ENCODE measurements at regions not wholly inside any gene's neighbourhood (a gene's known extent, or its start where the extent isn't known, plus 50 kb on each side); places are given as distances from the start of the nearest gene placed in this dataset.

GRCh38 chr17:77325577-77326075, 184.9 kb downstream of the SEC14L1 start:
- Histone ChIP-seq H3K4me1 (ENCODE audit: control insufficient read depth in 1 of 2, extremely low read depth in 1 of 2, insufficient read depth in 2 of 2, low read length in 2 of 2) (peaks cover 31 to 68% of the 10 kb centered on the region in 2 experiments), H3K27me3 (replicated peaks in 1 of 2; ENCODE audit: control insufficient read depth in 2 of 2, extremely low read depth in 1 of 2, insufficient read depth in 2 of 2, low read length in 1 of 2) (no peaks in the 10 kb centered on the region), H3K36me3 (ENCODE audit: control insufficient read depth in 2 of 2, extremely low read depth in 1 of 2, insufficient read depth in 1 of 2, low read length in 1 of 2) (no peaks in the 10 kb centered on the region), H3K27ac (ENCODE audit: low read length) (peak overlapping the region; percentile 72), H3K4me3 (ENCODE audit: control insufficient read depth in 1 of 2, extremely low read depth in 1 of 2, low read length in 1 of 2) (peak overlapping the region in 1 of 2 donors; percentile 19), H3K9me3 (no peaks in the 10 kb centered on the region)
- CTCF ChIA-PET = interaction anchor here in 1 of 2 donors (1.1 kb wide), 1 partner anchor 169 kb away, joined by 3 read pairs; no protein-coding TSS in a partner anchor
- Mint-ChIP-seq H3K9me3 (no peaks in the 10 kb centered on the region), H3K27me3 (no peaks in the 10 kb centered on the region), H3K4me3 (peak overlapping the region in 1 of 3 donors; percentile 81), H3K27ac (peak overlapping the region in 1 of 2 donors; percentile 80), H3K36me3 (no peaks in the 10 kb centered on the region), H3K4me1 (peaks cover 40 to 63% (median 52%) of the 10 kb centered on the region in 3 donors)
- 70% methylated on average over 5 of the region's 8 CpGs for WGBS (ENCODE audit: insufficient coverage)
- POLR2A ChIA-PET = interaction anchor here in 1 of 2 donors (0.6 kb wide), 1 partner anchor 635 kb away, joined by 3 read pairs; no protein-coding TSS in a partner anchor
- DNase-seq (peak in 1 of 35 experiments; percentile 37), ATAC-seq (replicated peaks in 1 of 4) (peak in 3 of 4 experiments; percentile 3 to 9 (median 5))

- Mint-ChIP-seq H3K4me1 (peaks cover 41 to 67% (median 56%) of the 10 kb centered on the region in 3 donors), H3K4me3 (peak overlapping the region in 1 of 3 donors; percentile 81), H3K27ac (peak overlapping the region; percentile 75 to 80), H3K9me3 (no peaks in the 10 kb centered on the region), H3K36me3 (no peaks in the 10 kb centered on the region), H3K27me3 (no peaks in the 10 kb centered on the region)
- ChIA-PET POLR2A (interaction anchor here in 1 of 2 donors (0.5 kb wide), 1 partner anchor 380 kb away, joined by 7 read pairs; no protein-coding TSS in a partner anchor), CTCF (no interaction called here)
- no peaks in the 10 kb centered on the region for H3K27me3 ChIP-seq (replicated peaks in 1 of 2; ENCODE audit: control insufficient read depth in 2 of 2, extremely low read depth in 1 of 2, insufficient read depth in 2 of 2, low read length in 1 of 2)
- ATAC-seq (replicated peaks in 1 of 4) (peak in 1 of 4 experiments; percentile 29), DNase-seq (peak in 4 of 35 experiments; percentile 27 to 46 (median 34))
- peaks cover 31 to 68% of the 10 kb centered on the region in 2 experiments for H3K4me1 ChIP-seq (ENCODE audit: control insufficient read depth in 1 of 2, extremely low read depth in 1 of 2, insufficient read depth in 2 of 2, low read length in 2 of 2)
- H3K27ac ChIP-seq (ENCODE audit: low read length) = no peak overlapping the region
- 35% methylated on average over 13 of the region's 18 CpGs for WGBS (ENCODE audit: insufficient coverage)
- no peaks in the 10 kb centered on the region for H3K9me3 ChIP-seq
- H3K4me3 ChIP-seq (ENCODE audit: control insufficient read depth in 1 of 2, extremely low read depth in 1 of 2, low read length in 1 of 2) = no peak overlapping the region
- no peaks in the 10 kb centered on the region for H3K36me3 ChIP-seq (ENCODE audit: control insufficient read depth in 2 of 2, extremely low read depth in 1 of 2, insufficient read depth in 1 of 2, low read length in 1 of 2)
Observed at GRCh38 chr17:77326076-77326591, 185.4 kb downstream of the SEC14L1 start.

- peaks cover 46 to 72% (median 61%) of the 10 kb centered on the region in 3 donors for H3K4me1 Mint-ChIP-seq
- CTCF ChIA-PET = no interaction called here
- DNase-seq (peak in 1 of 35 experiments; percentile 13), ATAC-seq (replicated peaks in 1 of 4) (no peak)
- WGBS (ENCODE audit: insufficient coverage) = no CpG with 5 or more reads among the region's 7 CpGs
- no peaks in the 10 kb centered on the region for H3K9me3 Mint-ChIP-seq
- H3K4me1 ChIP-seq (ENCODE audit: control insufficient read depth in 1 of 2, extremely low read depth in 1 of 2, insufficient read depth in 2 of 2, low read length in 2 of 2) = peaks cover 31 to 73% of the 10 kb centered on the region in 2 experiments
- no peaks in the 10 kb centered on the region for H3K27me3 Mint-ChIP-seq
- H3K9me3 ChIP-seq = no peaks in the 10 kb centered on the region
- peak overlapping the region; percentile 75 to 80 for H3K27ac Mint-ChIP-seq
- H3K4me3 Mint-ChIP-seq = peak overlapping the region in 2 of 3 donors; percentile 11 to 81
- POLR2A ChIA-PET = interaction anchor here in 1 of 2 donors (0.5 kb wide), 1 partner anchor 381 kb away, joined by 7 read pairs; no protein-coding TSS in a partner anchor
- H3K36me3 ChIP-seq (ENCODE audit: control insufficient read depth in 2 of 2, extremely low read depth in 1 of 2, insufficient read depth in 1 of 2, low read length in 1 of 2) = no peaks in the 10 kb centered on the region
- no peak overlapping the region for H3K4me3 ChIP-seq (ENCODE audit: control insufficient read depth in 1 of 2, extremely low read depth in 1 of 2, low read length in 1 of 2)
- H3K27me3 ChIP-seq (replicated peaks in 1 of 2; ENCODE audit: control insufficient read depth in 2 of 2, extremely low read depth in 1 of 2, insufficient read depth in 2 of 2, low read length in 1 of 2) = no peaks in the 10 kb centered on the region
- H3K27ac ChIP-seq (ENCODE audit: low read length) = no peak overlapping the region
- no peaks in the 10 kb centered on the region for H3K36me3 Mint-ChIP-seq
Observed at GRCh38 chr17:77326636-77327035, 185.9 kb downstream of the SEC14L1 start.

- H3K4me1 ChIP-seq (ENCODE audit: control insufficient read depth in 1 of 2, extremely low read depth in 1 of 2, insufficient read depth in 2 of 2, low read length in 2 of 2) = peaks cover 34 to 75% of the 10 kb centered on the region in 2 experiments
- ATAC-seq (replicated peaks in 1 of 4) (no peak), DNase-seq (peak in 1 of 35 experiments; percentile 17)
- H3K4me3 ChIP-seq (ENCODE audit: control insufficient read depth in 1 of 2, extremely low read depth in 1 of 2, low read length in 1 of 2) = no peak overlapping the region
- H3K27me3 ChIP-seq (replicated peaks in 1 of 2; ENCODE audit: control insufficient read depth in 2 of 2, extremely low read depth in 1 of 2, insufficient read depth in 2 of 2, low read length in 1 of 2) = no peaks in the 10 kb centered on the region
- H3K27ac ChIP-seq (ENCODE audit: low read length) = no peak overlapping the region
- no peaks in the 10 kb centered on the region for H3K36me3 Mint-ChIP-seq
- H3K9me3 Mint-ChIP-seq = no peaks in the 10 kb centered on the region
- ChIA-PET CTCF (no interaction called here), POLR2A (no interaction called here)
- peak overlapping the region in 1 of 2 donors; percentile 11 for H3K27ac Mint-ChIP-seq
- no peaks in the 10 kb centered on the region for H3K27me3 Mint-ChIP-seq
- H3K9me3 ChIP-seq = no peaks in the 10 kb centered on the region
- peak overlapping the region in 1 of 3 donors; percentile 81 for H3K4me3 Mint-ChIP-seq
- peaks cover 51 to 77% (median 66%) of the 10 kb centered on the region in 3 donors for H3K4me1 Mint-ChIP-seq
- no peaks in the 10 kb centered on the region for H3K36me3 ChIP-seq (ENCODE audit: control insufficient read depth in 2 of 2, extremely low read depth in 1 of 2, insufficient read depth in 1 of 2, low read length in 1 of 2)
- WGBS (ENCODE audit: insufficient coverage) = 95% methylated on average over 9 of the region's 11 CpGs
Observed at GRCh38 chr17:77327181-77327565, 186.4 kb downstream of the SEC14L1 start.

GRCh38 chr17:77327566-77328464, 187.0 kb downstream of the SEC14L1 start:
- H3K4me3 Mint-ChIP-seq = peak overlapping the region in 1 of 3 donors; percentile 81

More at GRCh38 chr17:77327566-77328464, 187.0 kb downstream of the SEC14L1 start:
- Mint-ChIP-seq H3K4me1 (peaks cover 58 to 79% (median 72%) of the 10 kb centered on the region in 3 donors), H3K27ac (peak overlapping the region in 1 of 2 donors; percentile 79), H3K9me3 (no peaks in the 10 kb centered on the region), H3K27me3 (no peaks in the 10 kb centered on the region), H3K36me3 (no peaks in the 10 kb centered on the region)
- Histone ChIP-seq H3K27ac (ENCODE audit: low read length) (no peak overlapping the region), H3K36me3 (ENCODE audit: control insufficient read depth in 2 of 2, extremely low read depth in 1 of 2, insufficient read depth in 1 of 2, low read length in 1 of 2) (no peaks in the 10 kb centered on the region), H3K4me3 (ENCODE audit: control insufficient read depth in 1 of 2, extremely low read depth in 1 of 2, low read length in 1 of 2) (no peak overlapping the region), H3K4me1 (ENCODE audit: control insufficient read depth in 1 of 2, extremely low read depth in 1 of 2, insufficient read depth in 2 of 2, low read length in 2 of 2) (peaks cover 41 to 75% of the 10 kb centered on the region in 2 experiments), H3K9me3 (no peaks in the 10 kb centered on the region), H3K27me3 (replicated peaks in 1 of 2; ENCODE audit: control insufficient read depth in 2 of 2, extremely low read depth in 1 of 2, insufficient read depth in 2 of 2, low read length in 1 of 2) (no peaks in the 10 kb centered on the region)
- CTCF ChIA-PET = interaction anchor here in 1 of 2 donors (0.7 kb wide), 1 partner anchor 662 kb away, joined by 3 read pairs; no protein-coding TSS in a partner anchor
- DNase-seq = peak in 1 of 35 experiments; percentile 16
- WGBS (ENCODE audit: insufficient coverage) = 97% methylated on average over 22 of the region's 29 CpGs
- POLR2A ChIA-PET = no interaction called here
- ATAC-seq (replicated peaks in 1 of 4) = no peak
